Gastrocnemius medialis (tissue), 4 donors: ENCODE measurements at regions not wholly inside any gene's neighbourhood (a gene's known extent, or its start where the extent isn't known, plus 50 kb on each side); places are given as distances from the start of the nearest gene placed in this dataset.

Source experiments
- ATAC-seq, 2 donors: fragments of 150-250 bp; one replicate each; pipeline ENCODE4 v1.9.1; 2016
- DNase-seq, 2 donors: peaks; one replicate each; pipeline ENCODE4 v3.0.0-alpha.2; 2019
- H3K27ac ChIP-seq, 4 donors: fragments of 200-600 bp; sonication (generic); 1 replicate in 1 of 4; 2 replicates in 3 of 4; pipeline ENCODE4 v1.5.1; 2016 to 2018; ENCODE audit warnings: mild to moderate bottlenecking in 2 of 4, moderate library complexity in 1 of 4
- H3K27me3 ChIP-seq, 3 donors: fragments of 200-600 bp; sonication (generic) in 2 of 3; 1 replicate in 1 of 3; 2 replicates in 2 of 3; pipeline versions ENCODE4 v1.5.1 to v1.6.0; 2016 to 2019; ENCODE audit warnings: mild to moderate bottlenecking in 1 of 3, moderate library complexity in 1 of 3
- H3K36me3 ChIP-seq, 2 donors: fragments of 200-600 bp; sonication (generic) in 1 of 2; one replicate each; pipeline ENCODE4 v1.5.1; 2017 to 2018
- H3K4me1 ChIP-seq, 2 donors: fragments of 200-600 bp; sonication (generic) in 1 of 2; one replicate each; pipeline ENCODE4 v1.5.1; 2016 to 2017; ENCODE audit warnings: mild to moderate bottlenecking in 2 of 2
- H3K4me3 ChIP-seq, 4 donors: fragments of 200-600 bp; sonication (generic) in 3 of 4; 1 replicate in 1 of 4; 2 replicates in 3 of 4; pipeline ENCODE4 v1.5.1; 2016 to 2019; ENCODE audit warnings: mild to moderate bottlenecking in 2 of 4
- H3K9me3 ChIP-seq, 3 donors: fragments of 200-600 bp; sonication (generic) in 2 of 3; 1 replicate in 1 of 3; 2 replicates in 2 of 3; pipeline ENCODE4 v1.5.1; 2016 to 2019
- POLR2A ChIP-seq, 2 donors: fragments of 450-650 bp; IDR thresholded peaks; one replicate each; pipeline ENCODE4 v1.6.1; 2017; ENCODE audit warnings: antibody characterized with exemption in 2 of 2, mild to moderate bottlenecking in 2 of 2, moderate library complexity in 2 of 2
- in situ Hi-C, 4 donors: fragments of 200-750 bp; cut with MboI; loops; one replicate each; pipeline versions ENCODE4 v1.15.0 to v1.8.0; 2017; ENCODE audit warnings: low sequenced_read_pairs in 4 of 4
- intact Hi-C: fragments of 100-400 bp; cut with DNase I; formaldehyde crosslinking; loops from one replicate; pipeline ENCODE4 v1.15.1; 2023; ENCODE audit warnings: low total_unique reads
- TF ChIP-seq, protein P1 (sequence below), 5 experiments: fragments of 450-650 bp in 3 of 5; fragments of 200-600 bp in 2 of 5; sonication (generic) in 2 of 5; IDR thresholded peaks in 4 of 5; conservative IDR thresholded peaks in 1 of 5; 1 replicate in 4 of 5; 2 replicates in 1 of 5; pipeline ENCODE4 v1.5.1; 2016 to 2019; ENCODE audit warnings: antibody characterized with exemption in 5 of 5, mild to moderate bottlenecking in 3 of 5, moderate library complexity in 3 of 5

DNA sequence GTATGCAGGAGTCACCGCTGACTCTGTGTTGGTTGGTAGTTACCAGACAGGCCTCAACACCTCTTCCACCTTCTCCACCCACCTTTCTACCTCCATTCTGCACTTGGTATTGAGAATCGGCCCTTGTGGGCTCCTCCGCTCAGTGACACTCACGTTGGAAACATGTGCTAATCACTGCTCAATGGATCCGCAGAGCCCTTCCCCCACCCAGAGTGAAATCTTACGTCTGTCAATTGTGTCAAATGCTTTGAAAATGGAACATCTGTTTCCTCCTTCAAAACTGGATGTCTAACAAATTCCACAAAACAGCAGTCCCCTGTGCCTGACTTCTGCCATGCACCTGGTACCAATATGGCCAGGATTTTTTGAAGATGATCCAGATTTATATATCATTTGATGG, 65.5 kb upstream of the NRIP1 start:
- in situ Hi-C loops, result loop anchor here in 1 of 4 donors (25.0 kb wide), 1 partner anchor 357 kb away; no protein-coding TSS in a partner anchor
- no peak overlapping the region for H3K27ac ChIP-seq
- TF ChIP-seq, protein P1, sequence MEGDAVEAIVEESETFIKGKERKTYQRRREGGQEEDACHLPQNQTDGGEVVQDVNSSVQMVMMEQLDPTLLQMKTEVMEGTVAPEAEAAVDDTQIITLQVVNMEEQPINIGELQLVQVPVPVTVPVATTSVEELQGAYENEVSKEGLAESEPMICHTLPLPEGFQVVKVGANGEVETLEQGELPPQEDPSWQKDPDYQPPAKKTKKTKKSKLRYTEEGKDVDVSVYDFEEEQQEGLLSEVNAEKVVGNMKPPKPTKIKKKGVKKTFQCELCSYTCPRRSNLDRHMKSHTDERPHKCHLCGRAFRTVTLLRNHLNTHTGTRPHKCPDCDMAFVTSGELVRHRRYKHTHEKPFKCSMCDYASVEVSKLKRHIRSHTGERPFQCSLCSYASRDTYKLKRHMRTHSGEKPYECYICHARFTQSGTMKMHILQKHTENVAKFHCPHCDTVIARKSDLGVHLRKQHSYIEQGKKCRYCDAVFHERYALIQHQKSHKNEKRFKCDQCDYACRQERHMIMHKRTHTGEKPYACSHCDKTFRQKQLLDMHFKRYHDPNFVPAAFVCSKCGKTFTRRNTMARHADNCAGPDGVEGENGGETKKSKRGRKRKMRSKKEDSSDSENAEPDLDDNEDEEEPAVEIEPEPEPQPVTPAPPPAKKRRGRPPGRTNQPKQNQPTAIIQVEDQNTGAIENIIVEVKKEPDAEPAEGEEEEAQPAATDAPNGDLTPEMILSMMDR (IDR thresholded peaks at IDR 0.05 in 4 of 5, conservative IDR thresholded peaks at IDR 0.05 in 1 of 5), result no peak
- TF ChIP-seq POLR2A (IDR thresholded peaks at IDR 0.05), result no peak
- H3K36me3 ChIP-seq, result no peaks in the 10 kb centered on the region
- ATAC-seq (no peak), DNase-seq (no peak)
- H3K9me3 ChIP-seq, result no peaks in the 10 kb centered on the region
- no peak overlapping the region for H3K4me3 ChIP-seq
- H3K27me3 ChIP-seq, result no peaks in the 10 kb centered on the region
- peaks cover 8 to 20% of the 10 kb centered on the region in 2 donors for H3K4me1 ChIP-seq
- intact Hi-C loops, result no loop called here

DNA sequence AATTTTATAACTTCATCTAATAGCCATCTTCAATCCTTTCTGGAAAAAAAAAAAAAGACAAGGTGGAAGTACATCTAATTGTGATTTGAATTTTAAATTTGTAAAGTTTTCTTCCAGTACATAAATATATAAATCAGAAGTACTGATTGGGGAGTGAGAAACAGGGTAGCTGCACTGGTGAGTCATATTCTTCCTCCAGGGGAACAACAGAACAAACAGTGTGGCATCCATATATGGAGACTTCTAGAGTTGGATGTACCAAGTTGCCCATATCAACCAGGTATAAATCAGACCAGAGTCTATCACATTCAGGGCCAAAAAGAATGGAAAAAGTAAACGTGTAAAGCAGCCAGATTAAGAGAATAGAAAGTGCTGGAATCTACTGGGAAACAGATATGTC, 66.0 kb upstream of the NRIP1 start:
- DNase-seq, result no peak
- Histone ChIP-seq H3K36me3 (no peaks in the 10 kb centered on the region), H3K9me3 (no peaks in the 10 kb centered on the region), H3K4me3 (no peak overlapping the region), H3K27me3 (no peaks in the 10 kb centered on the region), H3K27ac (no peak overlapping the region), H3K4me1 (peaks cover 8 to 20% of the 10 kb centered on the region in 2 donors)
- TF ChIP-seq, protein P1 (IDR thresholded peaks at IDR 0.05 in 4 of 5, conservative IDR thresholded peaks at IDR 0.05 in 1 of 5), result no peak
- TF ChIP-seq POLR2A (IDR thresholded peaks at IDR 0.05), result no peak
- intact Hi-C loops, result no loop called here
- in situ Hi-C loops, result loop anchor here in 1 of 4 donors (25.0 kb wide), 1 partner anchor 357 kb away; no protein-coding TSS in a partner anchor
- ATAC-seq, result no peak

DNA sequence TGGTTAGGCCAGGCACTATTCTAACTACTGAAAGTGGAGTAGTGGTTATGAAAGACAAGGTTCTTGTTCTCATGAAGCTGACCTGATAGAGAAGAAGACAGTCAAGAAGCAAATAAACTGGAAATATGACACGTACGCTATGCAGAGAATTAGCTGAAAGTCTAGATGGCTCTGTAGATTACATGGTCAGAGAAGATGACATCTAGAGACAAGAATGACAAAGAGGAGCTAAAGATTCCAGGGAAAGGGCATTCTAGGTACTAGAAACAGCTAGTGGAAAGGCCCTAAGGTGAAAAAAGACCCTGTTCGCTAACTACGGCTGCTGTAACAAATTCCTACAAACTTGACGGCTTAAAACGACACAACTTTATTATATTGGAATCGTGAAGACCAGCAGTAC, 68.0 kb upstream of the NRIP1 start:
- H3K9me3 ChIP-seq, result no peaks in the 10 kb centered on the region
- H3K4me3 ChIP-seq, result no peak overlapping the region
- no peaks in the 10 kb centered on the region for H3K36me3 ChIP-seq
- H3K4me1 ChIP-seq, result peaks cover 12% of the 10 kb centered on the region in 2 donors
- DNase-seq (no peak), ATAC-seq (no peak)
- in situ Hi-C loops, result loop anchor here in 1 of 4 donors (25.0 kb wide), 1 partner anchor 355 kb away; no protein-coding TSS in a partner anchor
- intact Hi-C loops, result no loop called here
- no peak for TF ChIP-seq POLR2A (IDR thresholded peaks at IDR 0.05)
- TF ChIP-seq, protein P1 (IDR thresholded peaks at IDR 0.05 in 4 of 5, conservative IDR thresholded peaks at IDR 0.05 in 1 of 5), result no peak
- no peaks in the 10 kb centered on the region for H3K27me3 ChIP-seq
- H3K27ac ChIP-seq, result no peak overlapping the region

DNA sequence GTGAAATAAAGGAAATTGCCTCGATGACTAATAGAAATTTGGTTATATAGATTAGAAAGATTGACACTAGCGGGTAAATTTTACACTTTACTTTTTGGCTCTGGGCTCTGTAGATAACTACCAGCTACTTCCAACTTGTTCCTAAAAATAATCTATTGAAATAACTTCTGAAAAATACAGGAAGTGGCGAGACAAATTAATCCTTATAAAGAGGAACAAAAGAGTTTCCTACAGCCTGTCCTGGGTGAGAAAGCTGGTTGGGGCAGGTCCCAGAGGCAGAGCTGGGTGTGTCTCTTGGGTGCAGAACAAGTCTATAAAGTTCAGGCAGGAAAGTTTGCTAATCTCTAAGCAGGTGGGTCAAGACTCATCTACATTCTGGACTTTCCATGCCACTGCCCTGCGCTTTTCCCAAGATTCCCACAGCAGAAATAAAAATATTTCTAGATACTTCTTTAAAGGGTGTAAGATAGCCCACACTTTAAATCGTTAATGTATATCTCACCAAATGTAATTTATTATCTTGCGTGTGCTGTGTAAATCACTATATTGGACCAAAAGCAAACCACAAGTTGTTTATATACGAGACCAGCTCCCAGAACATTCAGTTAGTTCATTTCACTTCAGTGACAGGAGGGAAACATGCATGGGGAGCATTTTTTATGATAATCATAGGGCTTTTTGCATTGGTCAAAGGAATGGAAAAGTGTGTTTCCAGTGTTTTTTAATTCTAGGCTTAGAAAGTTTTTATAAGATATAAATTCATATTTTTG, 70.1 kb upstream of the NRIP1 start:
- no peak for ATAC-seq
- Histone ChIP-seq H3K27me3 (no peaks in the 10 kb centered on the region), H3K36me3 (no peaks in the 10 kb centered on the region), H3K27ac (no peak overlapping the region), H3K4me1 (peaks cover 27 to 28% of the 10 kb centered on the region in 2 donors), H3K4me3 (no peak overlapping the region), H3K9me3 (no peaks in the 10 kb centered on the region)
- TF ChIP-seq POLR2A (IDR thresholded peaks at IDR 0.05), result no peak
- TF ChIP-seq, protein P1 (IDR thresholded peaks at IDR 0.05 in 4 of 5, conservative IDR thresholded peaks at IDR 0.05 in 1 of 5), result no peak
- intact Hi-C loops (no loop called here), in situ Hi-C loops (loop anchor here in 1 of 4 donors (25.0 kb wide), 1 partner anchor 352 kb away; no protein-coding TSS in a partner anchor)
- no peak for DNase-seq
